ENCODE measurements at regions not wholly inside any gene's neighbourhood (a gene's known extent, or its start where the extent isn't known, plus 50 kb on each side); places are given as distances from the start of the nearest gene placed in this dataset.
"Not testable (repeated sequence)": the region's sequence is repeated elsewhere in the genome, so short reads cannot be mapped to it uniquely, and the experiment has no call there.

- intact Hi-C loops (cut with DNase I; ENCODE audit: low total_unique reads) = loop anchor here (1.0 kb wide), 1 partner anchor 25 kb away; no protein-coding TSS in a partner anchor
- Histone ChIP-seq H3K9me3 (peaks cover 0 to 30% (median 10%) of the 10 kb centered on the region in 3 donors), H3K27me3 (peaks cover 0 to 41% of the 10 kb centered on the region in 2 donors), H3K27ac (no peak overlapping the region), H3K4me1 (no peaks in the 10 kb centered on the region), H3K36me3 (no peaks in the 10 kb centered on the region), H3K4me3 (no peak overlapping the region)
- no peak for TF ChIP-seq CTCF (IDR thresholded peaks at IDR 0.05)
- no peak for DNase-seq
Observed at GRCh38 chr12:111247083-111247783, 121.7 kb downstream of the PHETA1 start.

GRCh38 chr12:111246477-111247011 lies 122.4 kb downstream of the PHETA1 start:
- Histone ChIP-seq H3K4me1 (no peaks in the 10 kb centered on the region), H3K9me3 (peaks cover 0 to 30% (median 10%) of the 10 kb centered on the region in 3 donors), H3K36me3 (no peaks in the 10 kb centered on the region), H3K27me3 (peaks cover 0 to 35% of the 10 kb centered on the region in 2 donors), H3K27ac (no peak overlapping the region), H3K4me3 (no peak overlapping the region)
- DNase-seq = no peak
- intact Hi-C loops (cut with DNase I; ENCODE audit: low total_unique reads) = loop anchor here (1.0 kb wide), 1 partner anchor 26 kb away; no protein-coding TSS in a partner anchor
- TF ChIP-seq CTCF (IDR thresholded peaks at IDR 0.05) = no peak

DNA sequence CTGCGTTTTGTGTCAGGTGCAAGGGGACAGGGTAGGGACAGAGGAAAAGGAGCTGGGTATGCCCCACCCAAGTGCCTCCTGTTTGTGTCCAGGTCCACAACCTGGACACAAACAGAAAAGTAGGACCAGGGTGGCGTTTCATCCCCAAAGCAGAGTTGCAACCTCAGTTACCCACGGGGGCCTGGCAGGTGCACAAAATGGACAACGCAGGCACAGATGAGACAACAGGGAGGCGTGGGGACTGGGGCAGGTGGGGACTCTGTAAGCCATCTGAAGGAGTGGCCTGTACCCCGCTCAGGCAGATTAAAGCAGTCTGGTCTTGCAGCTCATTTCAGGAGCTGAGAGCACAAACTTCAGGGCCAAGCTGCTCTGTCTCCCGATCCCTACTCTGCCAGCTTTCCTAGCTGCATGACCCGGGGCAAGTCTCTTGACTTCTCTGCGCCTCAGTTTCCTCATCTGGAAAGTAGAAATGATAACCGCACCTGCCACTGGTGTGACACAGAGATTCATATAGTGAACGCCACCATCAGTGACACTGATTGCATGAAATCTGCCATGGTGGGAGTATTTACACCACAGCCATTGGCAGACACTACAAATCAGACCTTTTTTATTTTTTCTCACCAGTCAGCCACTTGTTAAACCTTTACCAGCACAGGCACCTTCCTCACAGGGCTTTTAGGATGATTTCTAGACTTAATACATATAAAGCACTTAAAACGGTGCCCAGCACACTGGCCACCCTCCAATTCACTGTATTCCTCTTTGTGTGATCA lies 123.0 kb downstream of the PHETA1 start:
- no peak overlapping the region for H3K27ac ChIP-seq
- TF ChIP-seq CTCF (IDR thresholded peaks at IDR 0.05) = no peak
- H3K36me3 ChIP-seq = no peaks in the 10 kb centered on the region
- no peak for DNase-seq
- intact Hi-C loops (cut with DNase I; ENCODE audit: low total_unique reads) = no loop called here
- peaks cover 0 to 34% of the 10 kb centered on the region in 2 donors for H3K27me3 ChIP-seq
- no peak overlapping the region for H3K4me3 ChIP-seq
- peaks cover 0 to 30% (median 10%) of the 10 kb centered on the region in 3 donors for H3K9me3 ChIP-seq
- H3K4me1 ChIP-seq = no peaks in the 10 kb centered on the region

DNA sequence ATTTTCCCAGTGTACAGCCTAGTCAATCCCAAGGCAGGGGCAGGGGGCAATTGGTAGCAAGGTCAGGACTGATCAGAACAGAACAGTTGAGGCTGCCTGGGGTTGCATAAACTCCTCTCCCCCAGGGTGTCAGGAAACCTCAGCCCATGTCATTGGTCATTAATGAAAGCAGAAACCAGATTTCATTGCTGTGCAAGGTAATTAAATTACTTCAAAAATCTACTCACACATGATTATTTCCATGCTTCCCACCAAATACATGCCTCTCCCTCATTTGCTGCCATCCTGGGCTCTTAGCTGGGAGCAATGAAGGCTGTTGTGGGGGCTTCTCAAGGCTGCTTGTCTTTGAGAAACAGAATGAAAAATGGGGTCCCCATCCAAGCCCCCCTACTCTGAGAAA lies 124.2 kb downstream of the PHETA1 start:
- H3K4me1 ChIP-seq = no peaks in the 10 kb centered on the region
- no peaks in the 10 kb centered on the region for H3K36me3 ChIP-seq
- H3K27ac ChIP-seq = no peak overlapping the region
- no peak for TF ChIP-seq CTCF (IDR thresholded peaks at IDR 0.05)
- H3K4me3 ChIP-seq = no peak overlapping the region
- peaks cover 0 to 31% of the 10 kb centered on the region in 2 donors for H3K27me3 ChIP-seq
- intact Hi-C loops (cut with DNase I; ENCODE audit: low total_unique reads) = no loop called here
- no peak for DNase-seq
- H3K9me3 ChIP-seq = peaks cover 0 to 30% (median 10%) of the 10 kb centered on the region in 3 donors

GRCh38 chr12:111242817-111243216 lies 126.1 kb downstream of the PHETA1 start:
- intact Hi-C loops (cut with DNase I; ENCODE audit: low total_unique reads); H3K36me3 ChIP-seq; H3K27ac ChIP-seq; H3K4me1 ChIP-seq; H3K4me3 ChIP-seq; DNase-seq: not testable (repeated sequence)
- Histone ChIP-seq H3K27me3 (peaks cover 0 to 22% of the 10 kb centered on the region in 2 donors), H3K9me3 (peaks cover 0 to 30% (median 10%) of the 10 kb centered on the region in 3 donors)

DNA sequence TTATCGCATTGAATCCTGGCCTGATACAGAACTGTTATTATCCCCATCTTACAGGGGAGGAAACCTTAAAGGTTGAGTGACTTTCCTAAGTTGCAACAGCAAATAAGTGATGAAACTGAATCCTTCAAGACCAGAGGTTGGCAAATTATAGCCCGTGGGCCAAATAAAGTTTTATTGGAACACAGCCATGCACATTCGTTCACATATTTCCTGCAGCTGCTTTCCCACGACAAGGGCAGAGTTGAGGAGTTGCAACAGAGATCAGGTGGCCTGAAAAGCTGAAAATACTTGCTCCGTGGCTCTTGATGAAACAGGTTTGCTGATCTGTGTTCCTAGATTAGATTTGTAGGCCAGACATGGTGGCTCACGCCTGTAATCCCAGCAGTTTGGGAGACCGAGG lies 126.7 kb downstream of the PHETA1 start:
- intact Hi-C loops (cut with DNase I; ENCODE audit: low total_unique reads) = no loop called here
- no peak overlapping the region for H3K27ac ChIP-seq
- H3K4me3 ChIP-seq = no peak overlapping the region
- H3K9me3 ChIP-seq = peaks cover 0 to 30% (median 10%) of the 10 kb centered on the region in 3 donors
- peaks cover 0 to 18% of the 10 kb centered on the region in 2 donors for H3K27me3 ChIP-seq
- DNase-seq = no peak
- no peaks in the 10 kb centered on the region for H3K4me1 ChIP-seq
- H3K36me3 ChIP-seq = no peaks in the 10 kb centered on the region
- TF ChIP-seq CTCF (IDR thresholded peaks at IDR 0.05) = no peak
